SU-DHL-6 (cell line): ENCODE measurements at regions not wholly inside any gene's neighbourhood (a gene's known extent, or its start where the extent isn't known, plus 50 kb on each side); places are given as distances from the start of the nearest gene placed in this dataset.

Experiments used
- H2AFZ ChIP-seq: fragments of 200-600 bp; sonication (generic); 2 replicates; pipeline ENCODE4 v1.6.1; 2014; ENCODE audit warnings: low read depth, mild to moderate bottlenecking, moderate library complexity, mixed read lengths, antibody characterized with exemption, low read length; ENCODE audit not compliant: severe bottlenecking
- H3F3A ChIP-seq: fragments of 200-600 bp; shearing (Covaris generic); 2 replicates; pipeline ENCODE4 v1.6.0; 2016; ENCODE audit warnings: antibody characterized with exemption, mild to moderate bottlenecking; ENCODE audit not compliant: insufficient read depth
- H3K27ac ChIP-seq: fragments of 200-600 bp; sonication (generic); 2 replicates; pipeline ENCODE4 v1.5.1; 2016; ENCODE audit warnings: low read depth, mild to moderate bottlenecking, low read length, moderate library complexity, mixed read lengths
- H3K27me3 ChIP-seq: fragments of 200-600 bp; sonication (generic), shearing (Covaris generic); 2 replicates; pipeline ENCODE4 v1.6.0; 2014; ENCODE audit warnings: mild to moderate bottlenecking, low read length
- H3K36me3 ChIP-seq: fragments of 200-600 bp; sonication (generic); 2 replicates; pipeline ENCODE4 v1.6.1; 2014; ENCODE audit warnings: mild to moderate bottlenecking, low read length, mixed read lengths
- H3K4me2 ChIP-seq: fragments of 300-600, 200-600 bp; shearing (Covaris generic), sonication (generic); 2 replicates; pipeline ENCODE4 v1.6.0; 2014; ENCODE audit warnings: low read length, low read depth, mild to moderate bottlenecking; ENCODE audit not compliant: poor library complexity, severe bottlenecking
- H3K4me3 ChIP-seq: fragments of 200-600 bp; sonication (generic); 2 replicates; pipeline ENCODE4 v1.5.1; 2014; ENCODE audit warnings: antibody characterized with exemption, low read length, mild to moderate bottlenecking, mixed read lengths; ENCODE audit not compliant: insufficient read depth, poor library complexity, severe bottlenecking
- H3K79me2 ChIP-seq: fragments of 200-600 bp; sonication (generic); 2 replicates; pipeline ENCODE4 v1.6.1; 2014; ENCODE audit warnings: mild to moderate bottlenecking, low read length, moderate library complexity; ENCODE audit not compliant: insufficient read depth
- H3K9ac ChIP-seq: fragments of 200-600 bp; sonication (generic); 2 replicates; pipeline ENCODE4 v1.7.0; 2014; ENCODE audit warnings: mild to moderate bottlenecking, low read length
- H3K9me2 ChIP-seq: fragments of 200-600 bp; sonication (generic); replicated peaks from 2 replicates; pipeline ENCODE4 v1.6.1; 2014; ENCODE audit warnings: low read length; ENCODE audit not compliant: insufficient read depth
- H3K9me3 ChIP-seq: fragments of 200-600 bp; sonication (generic); 2 replicates; pipeline ENCODE4 v1.6.1; 2014; ENCODE audit warnings: low read length, mixed read lengths; ENCODE audit not compliant: insufficient read depth
- H4K20me1 ChIP-seq: fragments of 200-600 bp; sonication (generic); 2 replicates; pipeline ENCODE4 v1.6.1; 2014; ENCODE audit warnings: low read depth, mild to moderate bottlenecking, antibody characterized with exemption, low read length, moderate library complexity, mixed read lengths
- CTCF ChIP-seq: fragments of 200-600 bp; sonication (generic); IDR thresholded peaks from one replicate; pipeline ENCODE4 v1.5.1; 2017; ENCODE audit warnings: antibody characterized with exemption, mild to moderate bottlenecking, low read length, moderate library complexity; ENCODE audit not compliant: insufficient read depth, poor library complexity, severe bottlenecking
- EZH2phosphoT487 ChIP-seq: fragments of 200-600 bp; sonication (generic), shearing (Covaris generic); conservative IDR thresholded peaks from 2 replicates; pipeline ENCODE4 v1.6.1; 2018; ENCODE audit warnings: mild to moderate bottlenecking, antibody characterized with exemption, low read length, moderate library complexity, mixed read lengths

- Histone ChIP-seq H3K27me3 (no peaks in the 10 kb centered on the region), H3K36me3 (no peaks in the 10 kb centered on the region), H3K9ac (no peak overlapping the region), H3K9me2 (no peaks in the 10 kb centered on the region), H3K27ac (no peak overlapping the region), H2AFZ (no peak overlapping the region), H3K4me2 (no peak overlapping the region), H3K4me3 (no peak overlapping the region), H3F3A (no peaks in the 10 kb centered on the region), H3K79me2 (no peaks in the 10 kb centered on the region), H3K9me3 (no peaks in the 10 kb centered on the region), H4K20me1 (no peaks in the 10 kb centered on the region)
- no peak for TF ChIP-seq EZH2phosphoT487
Observed at GRCh38 chr5:175094461-175094860, 349.5 kb downstream of the DRD1 start.

DNA sequence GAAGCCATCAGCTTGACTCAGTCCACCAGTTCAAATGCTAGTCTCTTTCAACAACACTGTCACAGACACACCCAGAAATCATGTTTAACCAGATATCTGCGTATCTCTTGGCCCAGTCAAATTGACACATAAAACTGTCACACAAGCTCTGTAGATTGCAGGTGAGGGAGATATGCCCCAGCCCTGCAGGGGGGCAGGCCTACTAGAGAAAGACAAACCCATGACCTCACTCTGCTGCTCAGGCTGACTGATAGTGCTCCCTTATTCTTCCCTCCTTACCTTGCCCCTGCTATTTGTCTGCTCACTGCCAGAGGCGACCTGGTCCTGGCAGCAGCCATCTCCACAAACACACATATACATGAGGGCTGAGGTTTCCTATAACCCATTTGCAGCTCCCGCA is 351.3 kb downstream of the DRD1 start:
- H3K9me2 ChIP-seq, result no peaks in the 10 kb centered on the region
- no peaks in the 10 kb centered on the region for H4K20me1 ChIP-seq
- H3F3A ChIP-seq, result no peaks in the 10 kb centered on the region
- no peaks in the 10 kb centered on the region for H3K36me3 ChIP-seq
- H3K27ac ChIP-seq, result no peak overlapping the region
- H3K4me3 ChIP-seq, result no peak overlapping the region
- no peak overlapping the region for H3K4me2 ChIP-seq
- no peaks in the 10 kb centered on the region for H3K79me2 ChIP-seq
- H2AFZ ChIP-seq, result no peak overlapping the region
- TF ChIP-seq CTCF (no peak), EZH2phosphoT487 (no peak)
- no peak overlapping the region for H3K9ac ChIP-seq
- H3K27me3 ChIP-seq, result no peaks in the 10 kb centered on the region
- no peaks in the 10 kb centered on the region for H3K9me3 ChIP-seq

- Histone ChIP-seq H3K36me3 (no peaks in the 10 kb centered on the region), H3K79me2 (no peaks in the 10 kb centered on the region)
- TF ChIP-seq EZH2phosphoT487, result no peak
- TF ChIP-seq CTCF, result no peak
Observed at GRCh38 chr5:175088963-175089362, 355.0 kb downstream of the DRD1 start.

GRCh38 chr5:175082866-175083590 is 358.6 kb downstream of the MSX2 start:
- H3K4me2 ChIP-seq, result no peak overlapping the region
- no peak for TF ChIP-seq CTCF
- TF ChIP-seq EZH2phosphoT487, result no peak
- H3K9ac ChIP-seq, result no peak overlapping the region
- no peaks in the 10 kb centered on the region for H3K79me2 ChIP-seq
- H3K4me3 ChIP-seq, result no peak overlapping the region
- H3K27ac ChIP-seq, result no peak overlapping the region
- H3K36me3 ChIP-seq, result no peaks in the 10 kb centered on the region
- H3K27me3 ChIP-seq, result no peaks in the 10 kb centered on the region
- H3K9me2 ChIP-seq, result no peaks in the 10 kb centered on the region
- H3K9me3 ChIP-seq, result no peaks in the 10 kb centered on the region
- no peaks in the 10 kb centered on the region for H3F3A ChIP-seq
- no peak overlapping the region for H2AFZ ChIP-seq
- H4K20me1 ChIP-seq, result no peaks in the 10 kb centered on the region

More at GRCh38 chr5:175088963-175089362, 355.0 kb downstream of the DRD1 start:
- Histone ChIP-seq H3K27me3 (no peaks in the 10 kb centered on the region), H3K27ac (no peak overlapping the region), H3K4me2 (no peak overlapping the region), H2AFZ (no peak overlapping the region), H3F3A (no peaks in the 10 kb centered on the region), H3K4me3 (no peak overlapping the region), H3K9me3 (no peaks in the 10 kb centered on the region), H3K9ac (no peak overlapping the region), H4K20me1 (no peaks in the 10 kb centered on the region), H3K9me2 (no peaks in the 10 kb centered on the region)
